Retinal pigment epithelial cell (primary cell): ENCODE measurements at regions not wholly inside any gene's neighbourhood (a gene's known extent, or its start where the extent isn't known, plus 50 kb on each side); places are given as distances from the start of the nearest gene placed in this dataset.

ENCODE experiments used
- DNase-seq: peaks from one replicate; pipeline ENCODE4 v3.0.0-alpha.2; 2010; ENCODE audit warnings: low read depth
- H3K4me3 ChIP-seq: 2 replicates; pipeline ENCODE4 v1.5.1; 2011; ENCODE audit warnings: mild to moderate bottlenecking, low read length, control low read depth, moderate library complexity
- TF ChIP-seq, protein P1 (sequence below): conservative IDR thresholded peaks from 2 replicates; pipeline ENCODE4 v1.5.1; 2011; ENCODE audit warnings: low read depth, low read length, control low read depth, inconsistent platforms

DNA sequence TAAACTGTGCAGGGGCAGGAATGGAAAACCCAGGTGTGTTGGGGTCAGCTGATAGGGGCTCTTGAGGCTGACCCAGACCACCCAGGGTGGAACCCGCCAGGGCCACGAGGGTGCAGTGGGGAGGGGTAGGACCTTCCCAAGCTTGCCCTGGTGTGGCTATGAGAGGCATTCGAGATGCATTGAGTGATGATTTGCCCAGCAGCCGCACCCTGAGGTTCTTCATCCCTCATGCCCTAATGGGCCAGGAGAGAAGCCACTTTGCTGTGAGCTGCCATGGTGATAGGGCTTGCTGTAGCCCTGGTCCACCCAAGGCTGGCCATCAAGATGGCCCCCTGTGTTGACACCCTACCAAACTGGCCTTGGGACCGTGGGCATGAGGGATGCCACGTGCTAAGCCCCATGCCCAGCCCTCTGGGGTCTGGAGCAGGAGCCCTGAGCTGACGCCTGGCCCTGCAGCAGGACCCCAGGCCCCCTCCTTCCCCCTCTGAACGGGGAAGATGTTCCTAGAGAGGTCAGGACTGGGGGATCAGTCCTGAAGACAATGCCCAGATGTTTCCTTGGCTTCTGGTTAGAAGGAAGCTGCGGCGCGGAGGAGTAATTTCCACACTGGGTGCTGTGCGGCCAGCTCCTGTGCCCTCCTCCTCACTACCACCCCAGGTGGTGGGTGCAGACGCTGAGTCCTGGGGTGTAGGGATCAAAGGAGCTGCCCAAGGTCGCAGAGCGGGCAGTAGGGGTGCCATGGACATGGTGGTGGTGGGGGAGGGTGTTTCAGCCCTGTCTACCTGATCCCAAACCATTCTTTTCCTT is 122.5 kb upstream of the HDAC4 start:
- H3K4me3 ChIP-seq, result no peak overlapping the region
- TF ChIP-seq, protein P1, sequence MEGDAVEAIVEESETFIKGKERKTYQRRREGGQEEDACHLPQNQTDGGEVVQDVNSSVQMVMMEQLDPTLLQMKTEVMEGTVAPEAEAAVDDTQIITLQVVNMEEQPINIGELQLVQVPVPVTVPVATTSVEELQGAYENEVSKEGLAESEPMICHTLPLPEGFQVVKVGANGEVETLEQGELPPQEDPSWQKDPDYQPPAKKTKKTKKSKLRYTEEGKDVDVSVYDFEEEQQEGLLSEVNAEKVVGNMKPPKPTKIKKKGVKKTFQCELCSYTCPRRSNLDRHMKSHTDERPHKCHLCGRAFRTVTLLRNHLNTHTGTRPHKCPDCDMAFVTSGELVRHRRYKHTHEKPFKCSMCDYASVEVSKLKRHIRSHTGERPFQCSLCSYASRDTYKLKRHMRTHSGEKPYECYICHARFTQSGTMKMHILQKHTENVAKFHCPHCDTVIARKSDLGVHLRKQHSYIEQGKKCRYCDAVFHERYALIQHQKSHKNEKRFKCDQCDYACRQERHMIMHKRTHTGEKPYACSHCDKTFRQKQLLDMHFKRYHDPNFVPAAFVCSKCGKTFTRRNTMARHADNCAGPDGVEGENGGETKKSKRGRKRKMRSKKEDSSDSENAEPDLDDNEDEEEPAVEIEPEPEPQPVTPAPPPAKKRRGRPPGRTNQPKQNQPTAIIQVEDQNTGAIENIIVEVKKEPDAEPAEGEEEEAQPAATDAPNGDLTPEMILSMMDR, result no peak
- no peak for DNase-seq

DNA sequence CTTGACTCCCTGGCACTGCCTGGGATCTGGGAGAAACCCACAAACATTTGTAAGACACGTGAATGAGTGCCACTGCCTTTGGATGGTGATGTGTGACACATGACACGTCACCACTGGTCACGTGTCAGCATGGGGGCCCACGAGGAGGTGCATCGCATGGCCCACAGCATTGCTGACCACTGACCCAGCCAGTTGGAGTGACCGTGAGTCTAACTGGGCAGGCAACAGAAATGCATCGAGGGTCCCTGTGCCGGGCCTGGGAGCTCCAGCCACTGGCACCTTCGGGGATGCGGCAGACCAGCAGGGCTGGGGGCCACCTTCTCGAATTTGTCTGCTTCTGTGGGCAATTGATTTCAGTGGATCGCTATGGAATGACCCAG is 121.9 kb upstream of the HDAC4 start:
- no peak overlapping the region for H3K4me3 ChIP-seq
- DNase-seq, result no peak
- TF ChIP-seq, protein P1, result no peak

DNA sequence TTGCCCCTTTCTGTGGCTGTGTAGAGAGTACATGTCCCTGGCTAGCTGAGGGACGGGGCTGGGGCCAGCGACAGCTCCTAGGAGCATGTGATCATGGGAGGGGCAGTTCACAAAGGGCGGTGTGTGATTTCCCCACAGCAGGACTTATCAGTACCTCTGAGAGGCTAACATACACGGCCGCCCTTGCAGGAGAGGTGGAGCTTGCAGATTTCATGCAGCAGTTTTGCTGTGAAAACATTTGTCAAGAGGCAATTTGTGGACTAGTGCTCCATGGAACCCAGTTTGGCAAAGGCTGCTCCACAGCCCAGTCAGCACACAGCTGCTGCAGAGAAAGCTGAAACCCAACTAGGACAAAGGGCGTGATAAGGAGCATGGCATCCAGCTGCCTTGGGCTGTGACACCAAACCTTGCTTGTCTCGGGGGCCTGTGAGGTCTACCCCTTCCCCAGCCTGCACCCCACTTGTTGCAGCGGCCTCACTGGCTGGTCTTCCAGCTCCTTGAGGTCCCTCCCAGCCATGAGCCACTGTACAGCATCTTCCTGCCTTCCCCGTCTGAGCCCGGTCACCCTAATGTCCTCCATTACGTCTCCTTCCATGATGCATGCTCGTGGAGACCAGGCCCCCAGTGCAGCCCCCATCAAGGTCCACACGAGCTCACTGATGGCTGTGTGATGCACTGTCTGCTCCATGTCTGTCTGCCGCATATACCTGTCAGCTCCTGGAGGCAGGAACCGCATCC is 121.4 kb upstream of the HDAC4 start:
- no peak for DNase-seq
- H3K4me3 ChIP-seq, result no peak overlapping the region
- TF ChIP-seq, protein P1, result no peak

DNA sequence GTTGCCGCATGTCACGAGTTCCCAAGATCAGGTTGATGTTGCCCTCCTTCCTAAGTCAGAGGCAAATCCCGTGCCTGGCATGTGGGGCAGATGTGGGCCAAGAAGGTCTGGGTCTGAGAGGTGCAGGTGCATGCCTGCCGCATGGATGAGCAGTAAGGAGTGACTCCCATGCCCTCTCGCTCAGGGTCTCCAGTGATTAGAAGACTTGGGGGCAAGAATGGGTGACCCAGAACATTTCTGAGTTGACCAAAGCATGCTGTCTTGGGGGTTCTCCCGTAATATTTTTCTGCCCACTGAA is 120.6 kb upstream of the HDAC4 start:
- H3K4me3 ChIP-seq, result no peak overlapping the region
- TF ChIP-seq, protein P1, result no peak
- no peak for DNase-seq

DNA sequence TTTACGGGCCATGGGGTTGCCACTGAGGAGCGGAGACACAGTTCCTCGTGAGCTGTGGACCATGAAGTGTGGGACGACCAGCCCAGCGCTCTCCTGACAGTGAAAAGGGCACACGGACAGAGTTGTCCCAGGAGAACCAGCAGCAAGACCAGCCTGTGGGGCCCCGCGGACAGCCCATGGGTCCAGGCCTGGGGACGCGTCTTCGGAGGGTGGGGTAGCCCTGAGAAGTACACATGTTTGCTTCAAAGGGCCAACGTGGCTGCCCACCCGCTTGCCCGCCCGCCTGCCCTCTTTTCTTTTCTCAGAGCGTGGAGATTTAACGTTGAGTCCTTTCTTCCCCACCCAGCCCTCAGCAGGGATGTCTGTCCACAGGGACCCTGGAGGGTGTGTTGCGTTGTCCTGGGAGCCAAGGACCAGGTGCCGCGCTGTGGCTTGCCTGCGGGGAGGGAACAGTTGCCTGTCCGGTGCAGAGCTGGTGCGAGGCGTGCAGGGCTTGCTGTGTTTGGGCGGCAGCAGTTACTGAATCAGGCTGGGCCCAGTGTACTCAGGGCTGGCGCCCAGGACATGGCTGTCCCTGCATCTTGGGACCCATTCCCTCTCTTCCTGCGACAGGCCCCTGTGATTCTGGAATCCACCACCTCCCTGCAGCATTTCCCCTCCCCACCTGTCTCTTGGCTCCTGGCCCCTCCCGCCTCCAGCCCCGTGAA is 120.1 kb upstream of the HDAC4 start:
- DNase-seq, result no peak
- TF ChIP-seq, protein P1, result no peak
- no peak overlapping the region for H3K4me3 ChIP-seq

DNA sequence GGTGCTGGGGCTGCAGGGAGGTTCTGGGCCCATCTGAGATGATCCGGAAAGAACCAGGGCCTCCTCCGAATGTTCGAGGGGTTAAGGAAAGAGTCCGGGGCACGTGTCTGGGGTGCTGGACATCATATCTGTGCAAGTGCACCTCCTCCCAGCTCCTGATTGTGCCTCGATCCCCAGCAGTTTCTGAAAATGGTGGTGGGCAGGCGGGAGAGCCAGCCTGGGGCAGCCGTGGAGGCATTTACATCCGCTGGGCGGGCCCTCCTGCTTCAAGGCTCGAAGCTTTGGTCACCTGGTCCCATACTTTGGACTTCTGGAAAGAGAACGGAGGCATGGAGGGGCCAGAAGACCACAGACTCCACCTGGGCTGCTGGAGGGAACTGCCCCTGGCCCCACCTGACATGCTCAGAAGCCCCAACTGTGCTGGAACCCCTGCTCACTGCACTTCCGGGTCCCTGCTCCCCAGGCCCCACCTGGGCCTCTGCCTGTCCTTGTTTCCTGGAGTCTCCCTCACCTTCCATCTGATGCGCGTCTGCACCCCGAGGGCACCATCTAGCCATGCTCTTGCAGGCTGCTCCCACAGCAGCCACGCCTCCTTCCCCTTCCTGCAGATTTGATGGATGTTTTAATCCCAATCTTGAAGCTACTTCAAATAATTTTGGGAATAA is 119.2 kb upstream of the HDAC4 start:
- no peak overlapping the region for H3K4me3 ChIP-seq
- DNase-seq, result no peak
- TF ChIP-seq, protein P1, result no peak
